ENCODE measurements at regions not wholly inside any gene's neighbourhood (a gene's known extent, or its start where the extent isn't known, plus 50 kb on each side); places are given as distances from the start of the nearest gene placed in this dataset.

DNA sequence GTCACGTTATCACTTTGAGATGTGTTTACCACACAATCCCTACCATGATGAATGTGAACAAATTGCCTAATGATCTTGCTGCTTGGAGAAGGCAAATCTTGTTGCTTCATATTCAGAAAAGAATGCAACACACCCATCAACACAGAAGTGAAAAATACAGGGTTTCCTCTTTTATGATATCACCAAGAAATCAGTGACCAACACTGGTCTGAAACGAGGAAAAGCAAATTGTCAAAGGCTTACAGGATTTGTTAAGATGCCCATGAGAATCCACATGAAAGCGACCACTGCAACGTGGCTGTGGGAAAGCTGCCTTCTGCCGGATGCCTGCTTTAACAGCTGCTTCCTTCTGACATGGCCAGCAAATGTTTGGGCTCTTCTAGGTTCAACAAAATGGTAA lies 397.6 kb upstream of the LRATD1 start:
- TF ChIP-seq, protein P1, sequence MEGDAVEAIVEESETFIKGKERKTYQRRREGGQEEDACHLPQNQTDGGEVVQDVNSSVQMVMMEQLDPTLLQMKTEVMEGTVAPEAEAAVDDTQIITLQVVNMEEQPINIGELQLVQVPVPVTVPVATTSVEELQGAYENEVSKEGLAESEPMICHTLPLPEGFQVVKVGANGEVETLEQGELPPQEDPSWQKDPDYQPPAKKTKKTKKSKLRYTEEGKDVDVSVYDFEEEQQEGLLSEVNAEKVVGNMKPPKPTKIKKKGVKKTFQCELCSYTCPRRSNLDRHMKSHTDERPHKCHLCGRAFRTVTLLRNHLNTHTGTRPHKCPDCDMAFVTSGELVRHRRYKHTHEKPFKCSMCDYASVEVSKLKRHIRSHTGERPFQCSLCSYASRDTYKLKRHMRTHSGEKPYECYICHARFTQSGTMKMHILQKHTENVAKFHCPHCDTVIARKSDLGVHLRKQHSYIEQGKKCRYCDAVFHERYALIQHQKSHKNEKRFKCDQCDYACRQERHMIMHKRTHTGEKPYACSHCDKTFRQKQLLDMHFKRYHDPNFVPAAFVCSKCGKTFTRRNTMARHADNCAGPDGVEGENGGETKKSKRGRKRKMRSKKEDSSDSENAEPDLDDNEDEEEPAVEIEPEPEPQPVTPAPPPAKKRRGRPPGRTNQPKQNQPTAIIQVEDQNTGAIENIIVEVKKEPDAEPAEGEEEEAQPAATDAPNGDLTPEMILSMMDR (IDR thresholded peaks at IDR 0.05) = no peak
- no peak for TF ChIP-seq POLR2A (IDR thresholded peaks at IDR 0.05)

Measured in heart left ventricle (tissue), 13 donors.